ENCODE measurements at regions not wholly inside any gene's neighbourhood (a gene's known extent, or its start where the extent isn't known, plus 50 kb on each side); places are given as distances from the start of the nearest gene placed in this dataset.

DNA sequence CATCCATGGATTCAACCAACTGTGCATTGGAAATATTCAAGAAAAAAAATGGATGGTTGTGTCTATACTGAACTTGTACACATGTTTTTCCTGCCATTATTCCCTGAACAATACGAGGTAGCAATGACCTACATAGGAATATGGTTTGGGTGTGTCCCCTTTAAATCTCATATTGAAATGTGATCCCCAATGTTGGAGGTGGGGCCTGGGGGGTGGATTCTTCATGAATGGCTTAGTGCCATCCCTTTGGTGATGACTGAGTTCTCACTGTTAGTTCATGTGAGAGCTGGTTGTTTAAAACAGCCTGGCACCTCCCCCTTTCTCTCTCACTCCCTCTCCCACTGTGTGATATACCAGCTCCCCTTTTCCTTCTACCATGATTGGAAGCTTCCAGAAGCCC is 139.8 kb upstream of the BACH2 start:
- H3K9ac ChIP-seq (replicated peaks; ENCODE audit: extremely low read depth, insufficient read depth, low read length), result no peak overlapping the region
- no peak overlapping the region for H3K4me2 ChIP-seq (ENCODE audit: insufficient read depth, low read length)
- H2AFZ ChIP-seq (ENCODE audit: low read depth, low read length), result no peak overlapping the region
- no peaks in the 10 kb centered on the region for H4K20me1 ChIP-seq (replicated peaks; ENCODE audit: control insufficient read depth, extremely low read depth, insufficient read depth, low read length)
- no peak overlapping the region for H3K27ac ChIP-seq (ENCODE audit: insufficient read depth, low read depth, low read length)
- H3K79me2 ChIP-seq (ENCODE audit: control insufficient read depth, insufficient read depth, low read length), result no peaks in the 10 kb centered on the region
- no TSS peak for BruUV-seq (replicated peaks)
- no peaks in the 10 kb centered on the region for H3K36me3 ChIP-seq (ENCODE audit: control insufficient read depth in 2 of 2, extremely low read depth in 1 of 2, insufficient read depth in 2 of 2, low read length in 2 of 2)
- dilution Hi-C loops (cut with MboI; ENCODE audit: extremely low pct_ligation_motif_present, low sequenced_read_pairs), result no loop called here
- H3K9me1 ChIP-seq (replicated peaks; ENCODE audit: control insufficient read depth, extremely low read depth, insufficient read depth, low read length), result no peaks in the 10 kb centered on the region
- TF ChIP-seq FOS (IDR thresholded peaks at IDR 0.05; ENCODE audit: borderline replicate concordance, insufficient read depth, low read length) (no peak), GATA2 (IDR thresholded peaks at IDR 0.05; ENCODE audit: insufficient read depth, insufficient read length, low read depth, low read length) (no peak), POLR2AphosphoS5 (IDR thresholded peaks at IDR 0.05; ENCODE audit: insufficient read depth, low read depth, low read length) (no peak), MYC (IDR thresholded peaks at IDR 0.05; ENCODE audit: low read depth, low read length) (no peak), JUN (IDR thresholded peaks at IDR 0.05; ENCODE audit: borderline replicate concordance, insufficient read depth, insufficient read length, low read depth) (no peak), EZH2 (IDR thresholded peaks at IDR 0.05; ENCODE audit: borderline replicate concordance, low read depth, low read length, severe bottlenecking) (no peak), MAX (IDR thresholded peaks at IDR 0.05; ENCODE audit: insufficient read depth, insufficient read length) (no peak), CTCF (IDR thresholded peaks at IDR 0.05; ENCODE audit: extremely low read depth in 1 of 2, insufficient read depth in 1 of 2, low read depth in 1 of 2, low read length in 2 of 2) (no peak), POLR2A (IDR thresholded peaks at IDR 0.05; ENCODE audit: low read depth, low read length) (no peak)
- POLR2A ChIA-PET, result no interaction called here
- CTCF ChIA-PET, result interaction anchor here (1.5 kb wide), 1 partner anchor 43 kb away, joined by 4 read pairs; no protein-coding TSS in a partner anchor
- DNase-seq (ENCODE audit: low read depth, low spot score) (no peak), FAIRE-seq (no peak)
- no peak overlapping the region for H3K4me3 ChIP-seq (replicated peaks in 1 of 3; ENCODE audit: insufficient read depth in 1 of 3, low read depth in 1 of 3, low read length in 3 of 3)
- intact Hi-C loops (cut with micrococcal nuclease), result no loop called here
- peaks cover 6% of the 10 kb centered on the region in 2 experiments for H3K27me3 ChIP-seq (ENCODE audit: control insufficient read depth in 2 of 2, insufficient read depth in 2 of 2, low read length in 2 of 2)
- H3K4me1 ChIP-seq (ENCODE audit: control insufficient read depth, extremely low read depth, insufficient read depth, low read length), result no peaks in the 10 kb centered on the region
- H3K9me3 ChIP-seq (replicated peaks; ENCODE audit: control insufficient read depth, insufficient read depth, low read length), result no peaks in the 10 kb centered on the region

Data from endothelial cell of umbilical vein (primary cell).